Tibial nerve (tissue), 4 donors: ENCODE measurements at regions not wholly inside any gene's neighbourhood (a gene's known extent, or its start where the extent isn't known, plus 50 kb on each side); places are given as distances from the start of the nearest gene placed in this dataset.
"Not testable (repeated sequence)": the region's sequence is repeated elsewhere in the genome, so short reads cannot be mapped to it uniquely, and the experiment has no call there.

ENCODE experiments used
- DNase-seq, 2 donors: peaks; one replicate each; pipeline ENCODE4 v3.0.0-alpha.2; 2019; ENCODE audit warnings: low spot score in 2 of 2
- H3K27ac ChIP-seq, 4 donors: fragments of 200-600 bp; sonication (generic) in 3 of 4; one replicate each; pipeline ENCODE4 v1.5.1; 2017 to 2019; ENCODE audit warnings: mild to moderate bottlenecking in 1 of 4
- H3K27me3 ChIP-seq, 2 donors: fragments of 200-600 bp; sonication (generic) in 1 of 2; one replicate each; pipeline versions ENCODE4 v1.5.1 to v1.6.0; 2017 to 2019
- H3K36me3 ChIP-seq, 3 donors: fragments of 200-600 bp; sonication (generic); one replicate each; pipeline ENCODE4 v1.5.1; 2018 to 2019
- H3K4me1 ChIP-seq, 4 donors: fragments of 200-600 bp; sonication (generic) in 3 of 4; one replicate each; pipeline ENCODE4 v1.5.1; 2017 to 2019
- H3K4me3 ChIP-seq, 4 donors: fragments of 200-600 bp; sonication (generic) in 3 of 4; one replicate each; pipeline ENCODE4 v1.5.1; 2017 to 2019; ENCODE audit warnings: mild to moderate bottlenecking in 1 of 4, moderate library complexity in 1 of 4
- H3K9me3 ChIP-seq, 4 donors: fragments of 200-600 bp; sonication (generic) in 3 of 4; one replicate each; pipeline ENCODE4 v1.5.1; 2017 to 2019
- EP300 ChIP-seq, 2 donors: sonication (generic); formaldehyde crosslinking; IDR thresholded peaks; one replicate each; pipeline ENCODE4 v1.6.1; 2017; ENCODE audit warnings: antibody characterized with exemption in 2 of 2, mild to moderate bottlenecking in 1 of 2
- POLR2A ChIP-seq, 2 donors: fragments of 450-650 bp; IDR thresholded peaks; one replicate each; pipeline ENCODE4 v1.6.1; 2017; ENCODE audit warnings: antibody characterized with exemption in 2 of 2, mild to moderate bottlenecking in 2 of 2, moderate library complexity in 2 of 2
- WGBS, 2 donors: methylation state at CpG; one replicate each; pipeline ENCODE4 v1.1.5; 2018; 5-methylcytosine and 5-hydroxymethylcytosine counted together
- TF ChIP-seq, protein P1 (sequence below), 5 experiments: fragments of 200-600 bp in 3 of 5; fragments of 450-650 bp in 2 of 5; sonication (generic) in 3 of 5; IDR thresholded peaks; one replicate each; pipeline ENCODE4 v1.5.1; 2016 to 2019; ENCODE audit warnings: antibody characterized with exemption in 5 of 5, mild to moderate bottlenecking in 3 of 5, moderate library complexity in 2 of 5

DNA sequence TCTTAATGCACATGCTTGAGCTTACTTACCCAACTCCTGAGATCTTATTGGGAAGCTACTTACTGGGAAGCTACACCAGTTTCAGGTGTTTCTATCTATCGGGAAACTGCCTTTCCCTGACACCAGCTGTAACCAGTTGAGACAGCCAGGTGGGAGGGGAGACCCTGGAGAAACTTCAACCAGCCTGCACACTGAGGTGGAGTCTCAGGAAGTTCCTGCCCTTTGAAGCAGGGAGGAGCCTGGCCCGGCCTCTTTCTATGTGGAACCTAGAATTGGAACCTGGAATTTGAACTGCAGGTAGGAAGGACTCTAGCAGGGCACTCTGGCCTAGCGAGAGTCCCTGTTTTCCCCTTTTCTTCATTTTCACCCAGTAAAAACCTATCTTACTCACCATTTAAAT is 425.8 kb upstream of the PABPC4L start:
- H3K9me3 ChIP-seq: no peaks in the 10 kb centered on the region
- H3K27me3 ChIP-seq: no peaks in the 10 kb centered on the region
- no peaks in the 10 kb centered on the region for H3K36me3 ChIP-seq
- no peak for DNase-seq
- WGBS, 2 donors: 85 to 91% methylated on average over 3 of the region's 3 CpGs
- H3K4me3 ChIP-seq: no peak overlapping the region
- H3K27ac ChIP-seq: no peak overlapping the region
- H3K4me1 ChIP-seq: no peaks in the 10 kb centered on the region
- TF ChIP-seq POLR2A (IDR thresholded peaks at IDR 0.05) (no peak), EP300 (IDR thresholded peaks at IDR 0.05) (no peak)
- TF ChIP-seq, protein P1, sequence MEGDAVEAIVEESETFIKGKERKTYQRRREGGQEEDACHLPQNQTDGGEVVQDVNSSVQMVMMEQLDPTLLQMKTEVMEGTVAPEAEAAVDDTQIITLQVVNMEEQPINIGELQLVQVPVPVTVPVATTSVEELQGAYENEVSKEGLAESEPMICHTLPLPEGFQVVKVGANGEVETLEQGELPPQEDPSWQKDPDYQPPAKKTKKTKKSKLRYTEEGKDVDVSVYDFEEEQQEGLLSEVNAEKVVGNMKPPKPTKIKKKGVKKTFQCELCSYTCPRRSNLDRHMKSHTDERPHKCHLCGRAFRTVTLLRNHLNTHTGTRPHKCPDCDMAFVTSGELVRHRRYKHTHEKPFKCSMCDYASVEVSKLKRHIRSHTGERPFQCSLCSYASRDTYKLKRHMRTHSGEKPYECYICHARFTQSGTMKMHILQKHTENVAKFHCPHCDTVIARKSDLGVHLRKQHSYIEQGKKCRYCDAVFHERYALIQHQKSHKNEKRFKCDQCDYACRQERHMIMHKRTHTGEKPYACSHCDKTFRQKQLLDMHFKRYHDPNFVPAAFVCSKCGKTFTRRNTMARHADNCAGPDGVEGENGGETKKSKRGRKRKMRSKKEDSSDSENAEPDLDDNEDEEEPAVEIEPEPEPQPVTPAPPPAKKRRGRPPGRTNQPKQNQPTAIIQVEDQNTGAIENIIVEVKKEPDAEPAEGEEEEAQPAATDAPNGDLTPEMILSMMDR (IDR thresholded peaks at IDR 0.05): no peak

DNA sequence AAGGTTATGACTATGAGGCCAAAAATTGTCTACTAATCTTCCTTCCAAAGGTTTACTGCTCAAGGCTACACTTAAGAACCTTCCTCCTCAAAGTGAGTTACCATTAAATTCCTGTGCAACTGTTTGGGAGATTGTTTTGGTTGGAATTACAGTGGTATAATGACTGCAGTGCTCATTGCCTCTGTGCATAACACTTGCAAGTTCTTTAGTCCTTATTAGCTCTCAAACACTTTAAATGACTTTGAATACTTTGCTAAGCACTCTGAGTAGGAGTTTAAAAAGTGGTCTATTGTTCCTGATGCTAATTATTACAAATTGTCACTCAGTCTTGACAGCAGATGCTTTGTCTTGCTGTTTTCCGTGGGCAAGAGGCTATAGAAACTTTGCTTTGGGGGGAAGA is 422.8 kb upstream of the PABPC4L start:
- Histone ChIP-seq H3K36me3 (no peaks in the 10 kb centered on the region), H3K27me3 (no peaks in the 10 kb centered on the region), H3K9me3 (no peaks in the 10 kb centered on the region), H3K4me3 (no peak overlapping the region), H3K27ac (no peak overlapping the region), H3K4me1 (no peaks in the 10 kb centered on the region)
- 26 to 44% methylated on average over 1 of the region's 1 CpG for WGBS, 2 donors
- no peak for DNase-seq
- TF ChIP-seq, protein P1 (IDR thresholded peaks at IDR 0.05): no peak
- TF ChIP-seq POLR2A (IDR thresholded peaks at IDR 0.05) (no peak), EP300 (IDR thresholded peaks at IDR 0.05) (no peak)

DNA sequence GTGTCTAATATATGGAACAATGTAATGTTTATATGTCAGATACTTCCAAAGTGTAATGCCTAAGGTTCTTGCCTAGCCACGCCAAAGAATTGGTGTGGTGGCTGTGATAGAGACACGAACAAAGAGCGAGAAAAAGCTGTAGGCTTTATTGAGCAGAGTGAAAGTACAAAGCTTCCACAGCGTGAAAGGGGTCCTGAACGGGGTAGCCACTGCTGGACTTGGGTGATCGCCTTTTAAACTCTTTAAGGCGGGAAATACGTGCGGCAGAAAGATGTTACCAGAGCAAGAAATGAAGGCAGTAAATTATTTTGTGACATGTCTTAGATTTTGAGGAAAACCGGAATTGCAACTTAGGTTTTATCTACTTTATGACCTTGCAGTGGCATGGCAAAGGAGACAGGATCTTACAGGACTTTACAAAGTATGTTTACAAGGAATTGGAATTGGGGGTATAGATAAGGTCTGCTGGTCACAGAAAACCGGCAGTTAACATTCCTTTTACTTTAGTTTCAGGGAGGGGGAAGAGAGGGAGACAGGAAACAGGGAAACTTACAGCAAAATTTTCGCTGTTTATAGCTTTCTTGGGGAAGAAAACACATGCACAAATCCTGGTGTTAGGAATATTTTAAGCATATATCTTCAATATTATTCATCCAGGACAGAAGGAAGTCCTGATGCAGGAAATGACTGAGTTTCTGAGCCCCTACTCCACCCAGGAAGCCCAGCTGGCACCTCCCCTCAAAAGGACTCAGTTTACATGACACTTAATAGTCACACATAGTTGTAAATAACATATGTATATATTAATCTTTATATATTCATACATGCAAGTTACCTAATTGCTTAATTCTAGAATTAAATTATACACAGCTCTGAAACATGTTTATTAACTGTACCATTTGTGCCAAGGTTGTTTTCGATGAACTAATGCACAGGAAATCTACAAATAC is 421.3 kb upstream of the PABPC4L start:
- not testable (repeated sequence) for H3K4me3 ChIP-seq, H3K27ac ChIP-seq, H3K27me3 ChIP-seq, H3K9me3 ChIP-seq, H3K36me3 ChIP-seq, H3K4me1 ChIP-seq, DNase-seq
- 70 to 71% methylated on average over 13 of the region's 13 CpGs for WGBS, 2 donors

DNA sequence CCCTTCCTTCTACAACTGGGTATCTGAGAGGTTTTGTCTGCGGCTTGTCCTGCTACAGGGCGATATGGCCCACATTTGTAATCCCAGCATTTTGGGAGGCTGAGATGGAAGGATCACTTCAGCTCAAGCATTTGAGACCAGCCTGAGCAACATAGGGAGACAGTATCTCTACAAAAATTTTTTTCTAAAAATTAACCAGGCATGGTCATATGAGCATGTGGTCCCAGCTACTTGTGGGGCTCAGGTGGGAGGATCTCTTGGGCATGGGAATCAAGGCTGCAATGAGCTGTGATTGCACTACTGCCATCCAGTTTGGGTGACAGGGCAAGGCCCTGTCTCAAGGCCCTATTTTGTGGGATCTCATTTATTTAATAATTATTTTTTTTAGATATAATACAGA is 420.6 kb upstream of the PABPC4L start:
- no peak overlapping the region for H3K4me3 ChIP-seq
- TF ChIP-seq POLR2A (IDR thresholded peaks at IDR 0.05) (no peak), EP300 (IDR thresholded peaks at IDR 0.05) (no peak)
- TF ChIP-seq, protein P1 (IDR thresholded peaks at IDR 0.05): no peak
- H3K27ac ChIP-seq: no peak overlapping the region
- H3K9me3 ChIP-seq: no peaks in the 10 kb centered on the region
- 95 to 100% methylated on average over 2 of the region's 2 CpGs for WGBS, 2 donors
- no peaks in the 10 kb centered on the region for H3K27me3 ChIP-seq
- no peaks in the 10 kb centered on the region for H3K36me3 ChIP-seq
- no peak for DNase-seq
- H3K4me1 ChIP-seq: no peaks in the 10 kb centered on the region

DNA sequence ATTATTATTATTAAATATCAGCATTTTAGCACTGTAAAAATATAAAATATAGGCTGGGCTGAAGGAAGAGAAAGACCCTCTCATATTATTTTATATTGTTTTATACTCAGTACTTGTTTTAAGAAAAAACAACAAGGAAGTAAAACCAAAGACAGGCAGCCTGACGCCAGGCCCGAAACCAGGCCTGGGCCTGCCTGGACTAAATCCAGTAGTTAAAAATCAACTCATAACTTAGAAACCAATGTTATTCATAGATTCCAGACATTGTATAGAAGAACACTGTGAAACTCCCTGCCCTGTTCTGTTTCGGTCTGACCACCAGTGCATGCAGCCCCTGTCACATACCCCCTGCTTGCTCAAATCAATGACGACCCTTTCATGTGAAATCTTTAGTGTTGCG is 420.1 kb upstream of the PABPC4L start:
- not testable (repeated sequence) for DNase-seq, H3K4me3 ChIP-seq, H3K27me3 ChIP-seq, H3K27ac ChIP-seq, H3K9me3 ChIP-seq, H3K36me3 ChIP-seq, H3K4me1 ChIP-seq
- 44 to 52% methylated on average over 5 of the region's 5 CpGs for WGBS, 2 donors

DNA sequence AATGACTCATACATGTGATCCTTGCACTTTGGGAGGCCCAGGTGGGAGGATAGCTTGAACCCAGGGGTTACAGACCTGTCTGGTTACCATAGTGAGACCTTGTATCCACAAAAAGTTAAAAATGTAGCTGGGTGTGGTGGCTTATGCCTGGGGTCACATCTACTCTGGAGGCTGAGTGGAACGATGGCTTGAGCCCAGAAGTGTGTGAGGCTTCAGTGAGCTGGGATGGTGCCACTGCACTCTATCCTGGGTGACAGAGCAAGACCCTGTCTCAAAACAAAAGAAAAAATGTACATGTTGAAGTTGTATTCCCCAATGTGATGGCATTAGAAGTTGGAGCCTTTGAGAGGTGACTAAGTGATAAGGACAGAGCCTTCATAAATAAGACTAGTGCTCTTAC is 409.4 kb upstream of the PABPC4L start:
- no peak overlapping the region for H3K4me3 ChIP-seq
- H3K9me3 ChIP-seq: no peaks in the 10 kb centered on the region
- H3K27ac ChIP-seq: no peak overlapping the region
- H3K4me1 ChIP-seq: no peaks in the 10 kb centered on the region
- no peak for TF ChIP-seq EP300 (IDR thresholded peaks at IDR 0.05)
- no peak for TF ChIP-seq POLR2A (IDR thresholded peaks at IDR 0.05)
- TF ChIP-seq, protein P1 (IDR thresholded peaks at IDR 0.05): no peak
- H3K27me3 ChIP-seq: no peaks in the 10 kb centered on the region
- 74 to 82% methylated on average over 1 of the region's 1 CpG for WGBS, 2 donors
- no peaks in the 10 kb centered on the region for H3K36me3 ChIP-seq
- DNase-seq: no peak
